CD14-positive monocyte (primary cell): ENCODE measurements at regions not wholly inside any gene's neighbourhood (a gene's known extent, or its start where the extent isn't known, plus 50 kb on each side); places are given as distances from the start of the nearest gene placed in this dataset.

Source experiments
- DNase-seq, 3 donors: peaks; one replicate each; pipeline ENCODE4 v3.0.0-alpha.2; 2011 to 2022
- H2AFZ ChIP-seq: 2 replicates; pipeline ENCODE4 v1.6.0; 2012; ENCODE audit warnings: mild to moderate bottlenecking, low read depth, low read length, inconsistent platforms; ENCODE audit not compliant: insufficient read depth, poor library complexity, severe bottlenecking
- H3K27ac ChIP-seq, 2 donors: 1 replicate in 1 of 2; 2 replicates in 1 of 2; pipeline ENCODE4 v1.5.1; 2012 to 2013; ENCODE audit warnings: low read length in 2 of 2, control low read depth in 1 of 2, inconsistent platforms in 1 of 2, low read depth in 1 of 2, mild to moderate bottlenecking in 1 of 2
- H3K27me3 ChIP-seq, 2 donors: one replicate each; pipeline versions ENCODE4 v1.6.0 to v1.6.1; 2011 to 2013; ENCODE audit warnings: low read length in 2 of 2; ENCODE audit not compliant: control insufficient read depth in 2 of 2, insufficient read depth in 2 of 2
- H3K36me3 ChIP-seq, 2 donors: replicated peaks in 1 of 2; 1 replicate in 1 of 2; 2 replicates in 1 of 2; pipeline versions ENCODE4 v1.5.1 to v1.6.1; 2012 to 2013; ENCODE audit warnings: low read length in 2 of 2, control low read depth in 1 of 2, inconsistent platforms in 1 of 2, mild to moderate bottlenecking in 1 of 2; ENCODE audit not compliant: insufficient read depth in 2 of 2, control insufficient read depth in 1 of 2
- H3K4me1 ChIP-seq, 2 donors: 1 replicate in 1 of 2; 2 replicates in 1 of 2; pipeline versions ENCODE4 v1.5.1 to v1.6.1; 2012 to 2013; ENCODE audit warnings: low read length in 2 of 2, control low read depth in 1 of 2, inconsistent platforms in 1 of 2, mild to moderate bottlenecking in 1 of 2, moderate library complexity in 1 of 2; ENCODE audit not compliant: insufficient read depth in 2 of 2, control insufficient read depth in 1 of 2
- H3K4me2 ChIP-seq: replicated peaks from 2 replicates; pipeline ENCODE3; 2012; ENCODE audit warnings: low read length, moderate library complexity, mild to moderate bottlenecking; ENCODE audit not compliant: poor library complexity, severe bottlenecking; ENCODE audit errors: extremely low read depth
- H3K4me3 ChIP-seq, 3 experiments: fragments of 200-600 bp in 1 of 3; sonication (generic) in 1 of 3; replicated peaks in 1 of 3; 1 replicate in 2 of 3; 2 replicates in 1 of 3; pipeline ENCODE4 v1.5.1; 2011 to 2013; ENCODE audit warnings: low read length in 3 of 3, mild to moderate bottlenecking in 3 of 3, control low read depth in 2 of 3, low read depth in 2 of 3, inconsistent platforms in 1 of 3, moderate library complexity in 1 of 3
- H3K79me2 ChIP-seq: 2 replicates; pipeline ENCODE4 v1.6.0; 2012; ENCODE audit warnings: mild to moderate bottlenecking, control low read depth, inconsistent platforms, low read length, moderate library complexity; ENCODE audit not compliant: insufficient read depth
- H3K9ac ChIP-seq: 2 replicates; pipeline ENCODE4 v1.6.0; 2017; ENCODE audit warnings: low read length, mild to moderate bottlenecking; ENCODE audit not compliant: insufficient read depth, poor library complexity, severe bottlenecking
- H3K9me3 ChIP-seq, 2 donors: replicated peaks in 1 of 2; 1 replicate in 1 of 2; 2 replicates in 1 of 2; pipeline versions ENCODE4 v1.5.1 to v1.6.1; 2012 to 2013; ENCODE audit warnings: low read length in 2 of 2, control low read depth in 1 of 2; ENCODE audit not compliant: control insufficient read depth in 1 of 2, insufficient read depth in 1 of 2
- H4K20me1 ChIP-seq: 2 replicates; pipeline ENCODE4 v1.6.0; 2012; ENCODE audit warnings: mild to moderate bottlenecking, low read length, control low read depth, moderate library complexity; ENCODE audit not compliant: insufficient read depth
- H3K27ac Mint-ChIP-seq, 7 donors: one replicate each; pipeline ENCODE4 v1.8.0; 2020; ENCODE audit warnings: mild to moderate bottlenecking in 7 of 7, mixed read lengths in 7 of 7, moderate library complexity in 6 of 7, inconsistent platforms in 2 of 7
- H3K27me3 Mint-ChIP-seq, 3 donors: one replicate each; pipeline ENCODE4 v1.8.0; 2021 to 2022; ENCODE audit warnings: low read depth in 3 of 3, mild to moderate bottlenecking in 3 of 3, mixed read lengths in 3 of 3, moderate library complexity in 3 of 3, inconsistent platforms in 1 of 3
- H3K36me3 Mint-ChIP-seq, 2 donors: one replicate each; pipeline ENCODE4 v1.8.0; 2020; ENCODE audit warnings: mixed read lengths in 2 of 2, inconsistent platforms in 1 of 2, mild to moderate bottlenecking in 1 of 2
- H3K4me1 Mint-ChIP-seq: one replicate; pipeline ENCODE4 v1.8.0; 2020; ENCODE audit warnings: mild to moderate bottlenecking, mixed read lengths
- H3K4me3 Mint-ChIP-seq, 2 donors: one replicate each; pipeline ENCODE4 v1.8.0; 2020; ENCODE audit warnings: mild to moderate bottlenecking in 2 of 2, mixed read lengths in 2 of 2, moderate library complexity in 1 of 2
- H3K9me3 Mint-ChIP-seq, 7 donors: one replicate each; pipeline ENCODE4 v1.8.0; 2020 to 2022; ENCODE audit warnings: mixed read lengths in 7 of 7, mild to moderate bottlenecking in 6 of 7, moderate library complexity in 6 of 7, inconsistent platforms in 2 of 7
- CTCF ChIP-seq: fragments of 200-600 bp; IDR thresholded peaks from one replicate; pipeline ENCODE4 v1.8.0; 2022; ENCODE audit warnings: antibody characterized with exemption, mild to moderate bottlenecking
- WGBS: methylation state at CpG from one replicate; pipeline ENCODE4 v1.1.5; 2013; ENCODE audit warnings: missing lambda C conversion rate; ENCODE audit not compliant: insufficient coverage; 5-methylcytosine and 5-hydroxymethylcytosine counted together
- intact Hi-C, 2 donors: fragments of 100-400 bp; cut with micrococcal nuclease; formaldehyde crosslinking; loops; one replicate each; pipeline versions ENCODE4 v1.15.0 to v1.15.1; 2023

- no peaks in the 10 kb centered on the region for H3K79me2 ChIP-seq
- no peak overlapping the region for H3K4me3 Mint-ChIP-seq
- no peaks in the 10 kb centered on the region for H4K20me1 ChIP-seq
- peaks cover 0 to 1% (median 0%) of the 10 kb centered on the region in 3 donors for H3K27me3 Mint-ChIP-seq
- H3K27ac ChIP-seq = no peak overlapping the region
- H3K4me2 ChIP-seq = no peak overlapping the region
- peaks cover 7 to 22% (median 12%) of the 10 kb centered on the region in 7 donors for H3K9me3 Mint-ChIP-seq
- H2AFZ ChIP-seq = no peak overlapping the region
- no peak overlapping the region for H3K4me3 ChIP-seq
- no peaks in the 10 kb centered on the region for H3K4me1 ChIP-seq
- no peak overlapping the region for H3K9ac ChIP-seq
- no peaks in the 10 kb centered on the region for H3K36me3 Mint-ChIP-seq
- no CpG with 5 or more reads among the region's 6 CpGs for WGBS
- no peaks in the 10 kb centered on the region for H3K27me3 ChIP-seq
- H3K27ac Mint-ChIP-seq = no peak overlapping the region
- DNase-seq = no peak
- peaks cover 10 to 11% of the 10 kb centered on the region in 2 donors for H3K9me3 ChIP-seq
- intact Hi-C loops = no loop called here
- H3K36me3 ChIP-seq = no peaks in the 10 kb centered on the region
- no peaks in the 10 kb centered on the region for H3K4me1 Mint-ChIP-seq
- no peak for TF ChIP-seq CTCF
Measured at GRCh38 chr10:76779796-76780301, 857.8 kb downstream of the KCNMA1 start.

GRCh38 chr10:76778914-76779795 lies 858.5 kb downstream of the KCNMA1 start:
- H3K27ac Mint-ChIP-seq = no peak overlapping the region
- intact Hi-C loops = no loop called here

More at GRCh38 chr10:76778914-76779795, 858.5 kb downstream of the KCNMA1 start:
- 88% methylated on average over 4 of the region's 10 CpGs for WGBS
- peaks cover 9 to 25% (median 13%) of the 10 kb centered on the region in 7 donors for H3K9me3 Mint-ChIP-seq
- no peaks in the 10 kb centered on the region for H3K4me1 Mint-ChIP-seq
- no peaks in the 10 kb centered on the region for H3K36me3 Mint-ChIP-seq
- H3K27ac ChIP-seq = no peak overlapping the region
- H2AFZ ChIP-seq = no peak overlapping the region
- peaks cover 0 to 1% (median under 1%) of the 10 kb centered on the region in 3 donors for H3K27me3 Mint-ChIP-seq
- no peak overlapping the region for H3K4me2 ChIP-seq
- H4K20me1 ChIP-seq = no peaks in the 10 kb centered on the region
- H3K4me1 ChIP-seq = no peaks in the 10 kb centered on the region
- no peak overlapping the region for H3K9ac ChIP-seq
- H3K4me3 ChIP-seq = no peak overlapping the region
- no peak for TF ChIP-seq CTCF
- DNase-seq = no peak
- H3K4me3 Mint-ChIP-seq = no peak overlapping the region
- no peaks in the 10 kb centered on the region for H3K27me3 ChIP-seq
- peaks cover 13 to 14% of the 10 kb centered on the region in 2 donors for H3K9me3 ChIP-seq
- no peaks in the 10 kb centered on the region for H3K36me3 ChIP-seq
- H3K79me2 ChIP-seq = no peaks in the 10 kb centered on the region
